Lower leg skin (tissue), 3 donors: ENCODE measurements at regions not wholly inside any gene's neighbourhood (a gene's known extent, or its start where the extent isn't known, plus 50 kb on each side); places are given as distances from the start of the nearest gene placed in this dataset.

Experiments
- POLR2A ChIP-seq, 2 donors: fragments of 450-650 bp; IDR thresholded peaks; one replicate each; pipeline ENCODE4 v1.6.1; 2016 to 2017; ENCODE audit warnings: antibody characterized with exemption in 2 of 2, mild to moderate bottlenecking in 1 of 2, moderate library complexity in 1 of 2
- TF ChIP-seq, protein P1 (sequence below), 3 donors: fragments of 450-650 bp; IDR thresholded peaks; one replicate each; pipeline ENCODE4 v1.5.1; 2016; ENCODE audit warnings: antibody characterized with exemption in 3 of 3, mild to moderate bottlenecking in 3 of 3, moderate library complexity in 2 of 3

DNA sequence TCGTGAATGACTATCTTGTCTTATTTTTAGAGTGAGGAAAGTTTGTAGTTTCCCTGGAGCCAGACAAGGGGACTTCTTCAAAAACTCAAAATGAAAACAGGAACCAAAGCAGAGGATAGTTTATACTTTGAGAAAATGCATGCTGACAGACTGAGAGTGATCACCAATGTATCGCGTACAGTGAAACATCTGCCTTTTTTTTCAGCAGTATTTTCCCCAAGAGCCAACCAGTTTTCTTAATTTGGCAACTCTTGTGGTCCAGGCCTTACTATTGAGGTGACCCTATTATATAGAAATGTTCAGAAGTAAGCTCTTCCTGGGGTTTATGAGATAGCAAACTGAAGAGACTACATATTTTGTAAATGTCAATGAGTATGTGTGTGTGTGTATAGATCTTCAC lies 153.7 kb upstream of the VRK2 start:
- TF ChIP-seq, protein P1, sequence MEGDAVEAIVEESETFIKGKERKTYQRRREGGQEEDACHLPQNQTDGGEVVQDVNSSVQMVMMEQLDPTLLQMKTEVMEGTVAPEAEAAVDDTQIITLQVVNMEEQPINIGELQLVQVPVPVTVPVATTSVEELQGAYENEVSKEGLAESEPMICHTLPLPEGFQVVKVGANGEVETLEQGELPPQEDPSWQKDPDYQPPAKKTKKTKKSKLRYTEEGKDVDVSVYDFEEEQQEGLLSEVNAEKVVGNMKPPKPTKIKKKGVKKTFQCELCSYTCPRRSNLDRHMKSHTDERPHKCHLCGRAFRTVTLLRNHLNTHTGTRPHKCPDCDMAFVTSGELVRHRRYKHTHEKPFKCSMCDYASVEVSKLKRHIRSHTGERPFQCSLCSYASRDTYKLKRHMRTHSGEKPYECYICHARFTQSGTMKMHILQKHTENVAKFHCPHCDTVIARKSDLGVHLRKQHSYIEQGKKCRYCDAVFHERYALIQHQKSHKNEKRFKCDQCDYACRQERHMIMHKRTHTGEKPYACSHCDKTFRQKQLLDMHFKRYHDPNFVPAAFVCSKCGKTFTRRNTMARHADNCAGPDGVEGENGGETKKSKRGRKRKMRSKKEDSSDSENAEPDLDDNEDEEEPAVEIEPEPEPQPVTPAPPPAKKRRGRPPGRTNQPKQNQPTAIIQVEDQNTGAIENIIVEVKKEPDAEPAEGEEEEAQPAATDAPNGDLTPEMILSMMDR (IDR thresholded peaks at IDR 0.05), result no peak
- no peak for TF ChIP-seq POLR2A (IDR thresholded peaks at IDR 0.05)
